SH-SY5Y (cell line): ENCODE measurements at regions not wholly inside any gene's neighbourhood (a gene's known extent, or its start where the extent isn't known, plus 50 kb on each side); places are given as distances from the start of the nearest gene placed in this dataset.

Experiments used
- GATA2 ChIP-seq: IDR thresholded peaks from 2 replicates; pipeline ENCODE4 v1.6.1; 2011; ENCODE audit warnings: mild to moderate bottlenecking, low read depth, low read length
- GATA3 ChIP-seq: IDR thresholded peaks from 2 replicates; pipeline ENCODE4 v1.6.1; 2011; ENCODE audit warnings: low read depth, mild to moderate bottlenecking, low read length, moderate library complexity

DNA sequence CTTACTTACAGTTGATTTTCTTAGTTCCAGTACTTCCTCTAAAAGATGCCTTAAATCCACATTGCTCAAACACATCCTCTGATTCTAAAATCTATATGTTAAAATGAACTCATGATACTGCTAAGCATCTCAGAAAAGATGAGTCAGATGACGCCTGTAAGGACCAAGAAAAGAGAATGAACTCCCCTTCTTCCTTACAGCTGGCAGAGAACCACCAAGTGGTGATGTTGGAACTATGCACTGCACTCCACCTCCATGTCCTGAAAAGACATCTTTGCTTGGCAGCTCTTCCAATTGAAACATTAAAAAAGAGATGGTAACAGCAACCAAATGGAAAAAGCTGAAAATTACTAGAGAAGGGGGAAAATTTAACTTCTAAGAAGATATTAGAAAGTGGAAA, 648.8 kb downstream of the PTPRC start:
- TF ChIP-seq GATA3 (no peak), GATA2 (no peak)
